PC-3 (cell line): ENCODE measurements at regions not wholly inside any gene's neighbourhood (a gene's known extent, or its start where the extent isn't known, plus 50 kb on each side); places are given as distances from the start of the nearest gene placed in this dataset.

ENCODE experiments used
- EZH2 ChIP-seq: fragments of 300-600 bp; sonication (generic); IDR thresholded peaks from one replicate; pipeline ENCODE4 v1.6.1; 2017; ENCODE audit warnings: antibody characterized with exemption, mild to moderate bottlenecking, low read length; ENCODE audit not compliant: unreplicated experiment
- TF ChIP-seq, protein P1 (sequence below): fragments of 300-600 bp; sonication (generic); conservative IDR thresholded peaks from 2 replicates; pipeline ENCODE4 v1.5.1; 2017; ENCODE audit warnings: antibody characterized with exemption, low read depth, mild to moderate bottlenecking, low read length

DNA sequence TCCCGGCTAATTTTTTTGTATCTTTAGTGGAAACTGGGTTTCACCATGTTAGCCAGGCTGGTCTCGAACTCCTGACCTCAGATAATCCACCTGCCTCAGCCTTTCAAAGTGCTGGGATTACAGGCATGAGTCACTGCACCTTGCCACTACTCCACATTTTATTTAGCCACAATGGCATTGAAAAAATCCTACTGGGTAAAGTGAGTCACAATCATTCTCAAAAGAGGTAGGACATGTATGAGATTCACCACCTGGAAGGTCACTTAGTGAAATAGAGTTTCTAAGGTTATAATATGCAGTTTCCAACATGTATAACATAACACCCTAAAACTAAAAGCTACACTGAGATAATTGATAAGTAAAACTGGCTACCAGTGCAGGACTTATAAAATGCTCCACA, 159.2 kb downstream of the BTC start:
- TF ChIP-seq, protein P1, sequence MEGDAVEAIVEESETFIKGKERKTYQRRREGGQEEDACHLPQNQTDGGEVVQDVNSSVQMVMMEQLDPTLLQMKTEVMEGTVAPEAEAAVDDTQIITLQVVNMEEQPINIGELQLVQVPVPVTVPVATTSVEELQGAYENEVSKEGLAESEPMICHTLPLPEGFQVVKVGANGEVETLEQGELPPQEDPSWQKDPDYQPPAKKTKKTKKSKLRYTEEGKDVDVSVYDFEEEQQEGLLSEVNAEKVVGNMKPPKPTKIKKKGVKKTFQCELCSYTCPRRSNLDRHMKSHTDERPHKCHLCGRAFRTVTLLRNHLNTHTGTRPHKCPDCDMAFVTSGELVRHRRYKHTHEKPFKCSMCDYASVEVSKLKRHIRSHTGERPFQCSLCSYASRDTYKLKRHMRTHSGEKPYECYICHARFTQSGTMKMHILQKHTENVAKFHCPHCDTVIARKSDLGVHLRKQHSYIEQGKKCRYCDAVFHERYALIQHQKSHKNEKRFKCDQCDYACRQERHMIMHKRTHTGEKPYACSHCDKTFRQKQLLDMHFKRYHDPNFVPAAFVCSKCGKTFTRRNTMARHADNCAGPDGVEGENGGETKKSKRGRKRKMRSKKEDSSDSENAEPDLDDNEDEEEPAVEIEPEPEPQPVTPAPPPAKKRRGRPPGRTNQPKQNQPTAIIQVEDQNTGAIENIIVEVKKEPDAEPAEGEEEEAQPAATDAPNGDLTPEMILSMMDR: no peak
- TF ChIP-seq EZH2: no peak
